Caco-2 (cell line): ENCODE measurements at regions not wholly inside any gene's neighbourhood (a gene's known extent, or its start where the extent isn't known, plus 50 kb on each side); places are given as distances from the start of the nearest gene placed in this dataset.

Experiments
- BruUV-seq: library from RNA; stranded (reverse); fragments of 400-500 nt; replicated peaks from 2 replicates; lab custom pipeline; 2021; lab: Mats Ljungman, UMichigan
- CTCF ChIA-PET: fragments of 300-600 bp; sonication (Branson Sonifier 250); formaldehyde crosslinking; loops from one replicate; lab custom pipeline; 2022; ENCODE audit warnings: antibody characterized with exemption; lab: Charles Lee
- POLR2A ChIA-PET: fragments of 300-600 bp; sonication (Branson Sonifier 250); formaldehyde crosslinking; loops from one replicate; lab custom pipeline; 2022; ENCODE audit warnings: antibody characterized with exemption; lab: Charles Lee
- DNase-seq, 2 experiments: peaks; one replicate each; pipeline versions ENCODE4 v3.0.0 to v3.0.0-alpha.2; 2020 to 2022
- H3K27me3 ChIP-seq: replicated peaks from 2 replicates; pipeline ENCODE4 v1.6.0; 2011; ENCODE audit warnings: low read length; ENCODE audit not compliant: control insufficient read depth, insufficient read depth
- H3K36me3 ChIP-seq: 2 replicates; pipeline ENCODE4 v1.5.1; 2011; ENCODE audit warnings: low read length; ENCODE audit not compliant: control insufficient read depth, insufficient read depth
- H3K4me1 ChIP-seq: fragments of 250-450 bp; sonication (Bioruptor Pico); 2 replicates; pipeline ENCODE4 v1.5.1; 2020; ENCODE audit warnings: mild to moderate bottlenecking
- H3K4me3 ChIP-seq: 2 replicates; pipeline ENCODE4 v1.5.1; 2011; ENCODE audit warnings: low read depth, mild to moderate bottlenecking, control low read depth, low read length
- H3K9me3 ChIP-seq: fragments of 250-450 bp; sonication (Bioruptor Pico); 2 replicates; pipeline ENCODE4 v1.5.1; 2020; ENCODE audit warnings: mild to moderate bottlenecking, moderate library complexity
- H3K27ac Mint-ChIP-seq: one replicate; pipeline ENCODE4 v1.8.0; 2022; ENCODE audit warnings: mixed read lengths; ENCODE audit not compliant: unreplicated experiment
- H3K27me3 Mint-ChIP-seq: one replicate; pipeline ENCODE4 v1.8.0; 2022; ENCODE audit warnings: mixed read lengths; ENCODE audit not compliant: insufficient read depth, unreplicated experiment
- H3K36me3 Mint-ChIP-seq: one replicate; pipeline ENCODE4 v1.8.0; 2022; ENCODE audit warnings: mild to moderate bottlenecking, mixed read lengths; ENCODE audit not compliant: insufficient read depth, unreplicated experiment
- H3K4me1 Mint-ChIP-seq: one replicate; pipeline ENCODE4 v1.8.0; 2022; ENCODE audit warnings: low read depth, mixed read lengths; ENCODE audit not compliant: unreplicated experiment
- H3K4me3 Mint-ChIP-seq: one replicate; pipeline ENCODE4 v1.8.0; 2022; ENCODE audit warnings: mild to moderate bottlenecking, moderate library complexity, mixed read lengths; ENCODE audit not compliant: unreplicated experiment
- H3K9me3 Mint-ChIP-seq: one replicate; pipeline ENCODE4 v1.8.0; 2022; ENCODE audit warnings: mixed read lengths; ENCODE audit not compliant: unreplicated experiment
- intact Hi-C: fragments of 100-400 bp; cut with micrococcal nuclease; formaldehyde crosslinking; loops from one replicate; pipeline ENCODE4 v1.10.0; 2022; ENCODE audit not compliant: unreplicated experiment
- TF ChIP-seq, protein P1 (sequence below), 2 experiments: fragments of 200-600 bp in 1 of 2; IDR thresholded peaks; 1 replicate in 1 of 2; 2 replicates in 1 of 2; pipeline versions ENCODE4 v1.5.1 to v1.8.0; 2011 to 2022; ENCODE audit warnings: antibody characterized with exemption in 1 of 2, control low read depth in 1 of 2, inconsistent platforms in 1 of 2, low read depth in 1 of 2, low read length in 1 of 2, mild to moderate bottlenecking in 1 of 2, moderate library complexity in 1 of 2; ENCODE audit not compliant: insufficient read depth in 1 of 2, severe bottlenecking in 1 of 2, unreplicated experiment in 1 of 2

DNA sequence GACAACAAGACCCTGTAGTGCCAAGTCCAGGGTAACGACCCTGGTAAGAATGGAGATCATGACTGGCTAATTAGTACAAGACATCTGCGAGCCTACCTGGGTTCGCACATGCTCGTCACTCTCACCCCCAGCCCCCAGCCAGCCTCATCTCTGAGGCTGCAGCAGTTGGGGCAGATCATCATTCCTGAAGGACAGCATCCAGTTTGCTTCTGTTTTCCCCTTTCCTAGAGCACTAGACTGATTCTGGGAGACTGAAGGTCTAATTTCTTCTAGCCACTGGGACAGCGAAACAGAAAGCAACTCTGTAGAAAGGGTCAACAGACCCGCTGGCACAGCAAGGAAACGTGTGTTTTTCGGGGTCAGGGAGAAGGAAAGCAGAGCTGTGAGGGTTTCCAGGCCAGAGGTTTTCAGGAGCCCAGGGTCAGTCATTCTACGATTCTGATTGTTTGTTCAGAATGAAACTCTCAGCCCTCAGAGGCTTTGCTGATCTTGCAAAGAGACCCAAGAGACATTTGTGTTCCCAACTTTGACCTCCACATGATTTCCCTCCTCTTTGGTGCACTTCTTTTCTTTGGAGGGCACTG, 343.1 kb upstream of the NOCT start:
- no peak overlapping the region for H3K27ac Mint-ChIP-seq
- no peaks in the 10 kb centered on the region for H3K36me3 Mint-ChIP-seq
- Histone ChIP-seq H3K36me3 (no peaks in the 10 kb centered on the region), H3K9me3 (no peaks in the 10 kb centered on the region), H3K4me3 (no peak overlapping the region), H3K27me3 (no peaks in the 10 kb centered on the region), H3K4me1 (peaks cover 19% of the 10 kb centered on the region)
- H3K4me3 Mint-ChIP-seq: no peak overlapping the region
- H3K27me3 Mint-ChIP-seq: no peaks in the 10 kb centered on the region
- DNase-seq: no peak
- intact Hi-C loops: loop anchor here (10.0 kb wide), 1 partner anchor 428 kb away; the partner anchor contains the start of gene SLC7A11
- CTCF ChIA-PET: no interaction called here
- no peaks in the 10 kb centered on the region for H3K9me3 Mint-ChIP-seq
- no TSS peak for BruUV-seq
- TF ChIP-seq, protein P1, sequence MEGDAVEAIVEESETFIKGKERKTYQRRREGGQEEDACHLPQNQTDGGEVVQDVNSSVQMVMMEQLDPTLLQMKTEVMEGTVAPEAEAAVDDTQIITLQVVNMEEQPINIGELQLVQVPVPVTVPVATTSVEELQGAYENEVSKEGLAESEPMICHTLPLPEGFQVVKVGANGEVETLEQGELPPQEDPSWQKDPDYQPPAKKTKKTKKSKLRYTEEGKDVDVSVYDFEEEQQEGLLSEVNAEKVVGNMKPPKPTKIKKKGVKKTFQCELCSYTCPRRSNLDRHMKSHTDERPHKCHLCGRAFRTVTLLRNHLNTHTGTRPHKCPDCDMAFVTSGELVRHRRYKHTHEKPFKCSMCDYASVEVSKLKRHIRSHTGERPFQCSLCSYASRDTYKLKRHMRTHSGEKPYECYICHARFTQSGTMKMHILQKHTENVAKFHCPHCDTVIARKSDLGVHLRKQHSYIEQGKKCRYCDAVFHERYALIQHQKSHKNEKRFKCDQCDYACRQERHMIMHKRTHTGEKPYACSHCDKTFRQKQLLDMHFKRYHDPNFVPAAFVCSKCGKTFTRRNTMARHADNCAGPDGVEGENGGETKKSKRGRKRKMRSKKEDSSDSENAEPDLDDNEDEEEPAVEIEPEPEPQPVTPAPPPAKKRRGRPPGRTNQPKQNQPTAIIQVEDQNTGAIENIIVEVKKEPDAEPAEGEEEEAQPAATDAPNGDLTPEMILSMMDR (IDR thresholded peaks at IDR 0.05; ENCODE audit: insufficient read depth in 1 of 2, low read depth in 1 of 2, low read length in 1 of 2, severe bottlenecking in 1 of 2, unreplicated experiment in 1 of 2): no peak
- H3K4me1 Mint-ChIP-seq: peaks cover 13% of the 10 kb centered on the region
- POLR2A ChIA-PET: no interaction called here

DNA sequence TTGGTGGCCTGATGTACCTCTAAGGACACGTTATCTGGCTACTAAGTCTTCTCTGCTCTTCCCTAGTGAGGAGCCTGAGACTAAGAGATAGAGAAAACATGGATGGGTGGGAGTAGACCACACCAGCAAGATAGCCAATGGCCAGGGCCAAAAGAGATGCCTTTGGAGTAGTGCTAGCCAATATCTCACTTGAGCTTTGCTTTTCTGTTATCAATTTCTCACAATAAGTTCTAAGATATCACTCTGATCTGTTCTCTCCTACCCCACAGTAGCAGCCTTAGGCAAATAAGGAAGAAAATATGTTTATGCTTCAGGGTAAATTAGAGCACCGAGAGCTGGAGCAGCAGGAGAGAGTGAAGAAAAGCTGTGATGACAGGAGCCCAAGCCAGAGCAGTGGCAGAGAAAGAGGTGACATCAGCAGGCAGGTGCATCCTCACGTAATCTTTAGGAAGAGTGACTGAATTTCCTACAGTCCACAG, 343.9 kb upstream of the NOCT start:
- ChIA-PET CTCF (no interaction called here), POLR2A (no interaction called here)
- no peak for DNase-seq
- Histone ChIP-seq H3K9me3 (no peaks in the 10 kb centered on the region), H3K4me1 (peaks cover 11% of the 10 kb centered on the region), H3K27me3 (no peaks in the 10 kb centered on the region), H3K4me3 (no peak overlapping the region), H3K36me3 (no peaks in the 10 kb centered on the region)
- Mint-ChIP-seq H3K27ac (no peak overlapping the region), H3K4me1 (peaks cover 10% of the 10 kb centered on the region), H3K36me3 (no peaks in the 10 kb centered on the region), H3K9me3 (no peaks in the 10 kb centered on the region), H3K27me3 (no peaks in the 10 kb centered on the region), H3K4me3 (no peak overlapping the region)
- intact Hi-C loops: loop anchor here (10.0 kb wide), 1 partner anchor 427 kb away; the partner anchor contains the start of gene SLC7A11
- TF ChIP-seq, protein P1 (IDR thresholded peaks at IDR 0.05; ENCODE audit: insufficient read depth in 1 of 2, low read depth in 1 of 2, low read length in 1 of 2, severe bottlenecking in 1 of 2, unreplicated experiment in 1 of 2): no peak
- no TSS peak for BruUV-seq

DNA sequence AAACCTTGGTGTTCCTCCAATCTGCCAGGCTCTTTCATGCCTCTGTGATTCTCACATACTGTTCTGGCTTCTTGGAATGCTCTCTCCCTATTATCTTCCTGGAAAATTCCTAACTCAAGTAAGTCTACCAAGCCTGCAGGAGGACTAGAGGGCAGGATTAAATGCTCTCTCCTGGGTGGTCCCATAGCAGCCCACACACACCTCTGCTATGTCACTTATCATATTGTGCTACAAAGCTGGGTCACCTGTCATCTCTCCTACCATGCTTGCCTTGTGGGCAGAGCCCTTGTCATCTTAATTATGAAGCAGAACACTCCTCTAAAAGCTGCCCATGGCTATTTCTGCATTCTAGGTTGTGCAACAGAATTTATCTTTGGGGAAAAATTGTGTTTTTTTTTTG, 344.5 kb upstream of the NOCT start:
- no peaks in the 10 kb centered on the region for H3K9me3 Mint-ChIP-seq
- TF ChIP-seq, protein P1 (IDR thresholded peaks at IDR 0.05; ENCODE audit: insufficient read depth in 1 of 2, low read depth in 1 of 2, low read length in 1 of 2, severe bottlenecking in 1 of 2, unreplicated experiment in 1 of 2): no peak
- no peak for DNase-seq
- Histone ChIP-seq H3K4me1 (peaks cover 11% of the 10 kb centered on the region), H3K27me3 (no peaks in the 10 kb centered on the region), H3K9me3 (no peaks in the 10 kb centered on the region), H3K36me3 (no peaks in the 10 kb centered on the region), H3K4me3 (no peak overlapping the region)
- BruUV-seq: no TSS peak
- H3K27me3 Mint-ChIP-seq: no peaks in the 10 kb centered on the region
- intact Hi-C loops: loop anchor here (10.0 kb wide), 1 partner anchor 426 kb away; the partner anchor contains the start of gene SLC7A11
- no peak overlapping the region for H3K27ac Mint-ChIP-seq
- POLR2A ChIA-PET: no interaction called here
- H3K4me3 Mint-ChIP-seq: no peak overlapping the region
- CTCF ChIA-PET: no interaction called here
- no peaks in the 10 kb centered on the region for H3K36me3 Mint-ChIP-seq
- peaks cover 10% of the 10 kb centered on the region for H3K4me1 Mint-ChIP-seq
